ENCODE measurements at regions not wholly inside any gene's neighbourhood (a gene's known extent, or its start where the extent isn't known, plus 50 kb on each side); places are given as distances from the start of the nearest gene placed in this dataset.

DNA sequence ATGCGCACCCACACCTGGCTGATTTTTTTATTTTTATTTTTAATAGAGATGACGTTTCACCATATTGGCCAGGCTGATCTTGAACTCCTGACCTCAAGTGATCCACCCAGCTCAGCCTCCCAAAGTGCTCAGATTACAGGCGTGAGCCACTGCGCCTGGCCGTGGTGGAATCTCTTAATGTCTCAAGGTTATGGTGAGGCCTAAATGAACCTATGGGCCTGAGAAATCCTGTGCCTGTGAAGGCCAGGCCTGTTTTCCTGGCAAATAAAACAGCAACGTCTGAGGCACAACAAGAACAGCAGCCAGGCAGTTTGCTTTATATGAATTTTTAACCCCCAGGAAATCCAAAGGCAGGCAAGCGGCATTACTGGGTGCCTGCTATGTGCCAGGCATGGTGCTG, 297.5 kb upstream of the ZMIZ1 start:
- no peak for DNase-seq (ENCODE audit: low spot score)

DNA sequence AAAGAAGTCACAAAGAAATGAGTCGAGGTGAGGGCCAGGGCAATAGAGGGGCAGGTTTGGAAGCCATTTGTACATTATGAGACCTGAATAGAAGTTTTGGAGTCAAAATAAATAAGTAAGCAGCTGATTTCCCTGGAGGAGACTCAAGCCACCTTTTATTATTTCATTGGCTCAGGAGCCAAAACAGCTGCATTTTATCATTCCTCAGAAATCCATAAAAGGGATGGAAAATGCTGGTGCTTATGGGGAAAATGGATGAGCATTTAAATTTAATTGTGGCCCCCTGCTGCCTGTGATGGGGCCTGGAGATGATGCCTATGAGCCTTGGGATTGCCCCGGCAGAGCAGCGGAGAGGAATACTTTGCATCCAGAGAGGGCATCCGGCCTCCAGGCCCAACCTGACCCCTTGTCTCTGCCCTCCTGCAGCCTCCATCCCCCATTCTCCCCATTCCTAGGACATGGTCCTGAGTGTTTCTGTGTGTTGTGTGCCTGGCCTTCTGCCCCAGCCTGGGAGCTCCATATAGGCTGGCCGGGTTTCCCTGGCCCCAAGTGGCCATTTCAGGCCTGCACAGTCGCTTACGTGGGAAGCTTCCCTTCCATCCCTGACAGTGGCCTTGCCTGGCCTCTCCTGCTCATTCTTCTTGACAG, 296.8 kb upstream of the ZMIZ1 start:
- DNase-seq (ENCODE audit: low spot score), result no peak

- no peak for DNase-seq (ENCODE audit: low spot score)
These were observed 296.3 kb upstream of the ZMIZ1 start for GRCh38 chr10:78772486-78772885.

- DNase-seq (ENCODE audit: low spot score), result no peak
These were observed 295.7 kb upstream of the ZMIZ1 start for GRCh38 chr10:78772986-78773530.

GRCh38 chr10:78774614-78774998, 294.2 kb upstream of the ZMIZ1 start:
- DNase-seq (ENCODE audit: low spot score), result peak; percentile 48

DNA sequence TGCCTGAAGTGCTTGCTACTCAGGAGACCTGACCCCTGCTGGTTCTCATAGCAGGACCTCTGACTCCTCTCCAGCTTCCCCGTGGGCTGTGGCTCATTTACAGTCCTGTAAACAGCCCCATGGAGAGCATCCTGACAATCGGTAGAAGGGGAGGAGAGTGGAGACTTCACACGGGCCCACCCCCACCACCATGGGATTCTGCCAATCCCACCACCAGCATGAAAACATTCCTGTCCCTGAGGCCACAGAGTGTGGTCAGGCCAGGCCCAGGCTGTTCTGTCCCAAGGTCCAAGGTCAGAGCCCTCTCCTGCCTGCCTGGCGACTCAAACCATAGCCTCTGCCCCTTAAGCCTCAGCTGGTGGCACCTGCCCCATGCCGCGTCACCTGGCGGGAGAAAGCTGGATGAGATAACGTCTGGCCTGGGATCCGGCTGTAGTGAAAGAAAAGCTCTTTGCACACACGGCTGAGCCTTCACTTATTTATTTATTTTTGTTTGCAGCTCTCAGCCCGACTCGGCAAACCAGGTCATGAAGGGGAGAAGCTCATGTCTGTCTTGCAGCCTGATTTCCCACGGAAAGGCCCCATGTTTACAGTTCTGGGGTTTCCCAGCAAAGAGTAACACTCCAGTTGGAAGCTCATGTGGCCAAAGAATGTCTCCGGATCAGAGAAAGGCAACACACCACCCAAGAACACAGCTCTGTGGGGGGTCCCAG, 293.6 kb upstream of the ZMIZ1 start:
- DNase-seq (ENCODE audit: low spot score), result peak; percentile 80

DNA sequence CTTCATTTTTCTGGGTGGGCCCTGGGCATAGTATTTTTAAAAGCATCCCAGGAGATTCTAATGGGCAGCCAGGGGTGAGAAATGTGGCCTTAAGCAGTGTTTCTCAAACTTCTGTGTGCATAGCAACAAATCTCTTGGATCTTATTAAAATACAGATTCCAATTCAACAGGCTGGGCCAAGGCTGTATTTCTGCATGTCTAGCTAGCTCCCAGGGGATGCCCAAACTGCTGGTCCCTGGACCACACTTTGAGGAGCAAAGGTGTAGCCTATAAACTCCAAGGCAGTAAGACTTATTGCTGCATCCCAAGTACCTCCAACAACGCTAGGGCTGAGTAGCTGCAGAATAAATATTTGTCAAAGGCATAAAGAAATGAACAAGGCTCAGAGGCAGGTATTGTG, 292.9 kb upstream of the ZMIZ1 start:
- DNase-seq (ENCODE audit: low spot score), result no peak

- no peak for DNase-seq (ENCODE audit: low spot score)
These were observed 292.0 kb upstream of the ZMIZ1 start for GRCh38 chr10:78776756-78777155.

DNA sequence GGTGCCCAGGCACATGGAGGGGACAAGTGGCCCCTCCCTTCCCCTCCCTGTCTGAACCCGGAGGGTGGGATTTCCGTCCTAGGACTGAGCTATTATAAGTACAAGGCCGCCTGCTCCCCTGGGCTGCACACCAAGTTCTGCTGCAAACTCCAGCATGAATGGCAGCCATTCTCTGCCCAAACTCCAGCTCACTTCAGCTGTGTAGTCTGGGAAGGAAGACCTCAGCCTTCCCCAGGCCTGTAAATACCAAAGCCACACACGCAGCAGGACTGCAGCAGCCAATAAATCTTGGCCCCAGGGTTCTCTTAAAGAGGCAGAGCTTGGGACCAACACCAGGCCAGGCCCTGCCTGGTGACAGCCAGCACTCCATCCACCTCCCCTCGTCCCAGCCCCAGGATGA, 291.3 kb upstream of the ZMIZ1 start:
- DNase-seq (ENCODE audit: low spot score), result peak; percentile 42

DNA sequence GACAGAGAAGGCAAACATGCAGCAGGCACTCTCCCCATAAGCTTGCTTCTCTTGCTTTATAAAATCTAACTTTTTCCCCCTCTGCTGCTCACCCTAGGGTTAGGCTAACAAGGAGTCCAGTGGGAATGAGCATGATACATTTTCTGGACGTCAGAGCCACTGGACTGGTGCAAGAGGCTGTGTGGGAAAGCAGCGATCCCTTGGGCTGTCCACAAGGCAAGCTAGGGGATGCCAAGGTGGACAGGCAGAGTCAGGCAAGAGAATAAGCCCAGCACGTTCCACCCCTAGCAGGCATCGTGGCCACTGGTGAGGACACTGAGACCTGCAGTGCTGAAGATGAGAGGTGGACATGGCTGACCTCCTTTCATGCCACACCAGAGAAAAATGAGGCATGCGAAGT, 290.9 kb upstream of the ZMIZ1 start:
- no peak for DNase-seq (ENCODE audit: low spot score)

DNA sequence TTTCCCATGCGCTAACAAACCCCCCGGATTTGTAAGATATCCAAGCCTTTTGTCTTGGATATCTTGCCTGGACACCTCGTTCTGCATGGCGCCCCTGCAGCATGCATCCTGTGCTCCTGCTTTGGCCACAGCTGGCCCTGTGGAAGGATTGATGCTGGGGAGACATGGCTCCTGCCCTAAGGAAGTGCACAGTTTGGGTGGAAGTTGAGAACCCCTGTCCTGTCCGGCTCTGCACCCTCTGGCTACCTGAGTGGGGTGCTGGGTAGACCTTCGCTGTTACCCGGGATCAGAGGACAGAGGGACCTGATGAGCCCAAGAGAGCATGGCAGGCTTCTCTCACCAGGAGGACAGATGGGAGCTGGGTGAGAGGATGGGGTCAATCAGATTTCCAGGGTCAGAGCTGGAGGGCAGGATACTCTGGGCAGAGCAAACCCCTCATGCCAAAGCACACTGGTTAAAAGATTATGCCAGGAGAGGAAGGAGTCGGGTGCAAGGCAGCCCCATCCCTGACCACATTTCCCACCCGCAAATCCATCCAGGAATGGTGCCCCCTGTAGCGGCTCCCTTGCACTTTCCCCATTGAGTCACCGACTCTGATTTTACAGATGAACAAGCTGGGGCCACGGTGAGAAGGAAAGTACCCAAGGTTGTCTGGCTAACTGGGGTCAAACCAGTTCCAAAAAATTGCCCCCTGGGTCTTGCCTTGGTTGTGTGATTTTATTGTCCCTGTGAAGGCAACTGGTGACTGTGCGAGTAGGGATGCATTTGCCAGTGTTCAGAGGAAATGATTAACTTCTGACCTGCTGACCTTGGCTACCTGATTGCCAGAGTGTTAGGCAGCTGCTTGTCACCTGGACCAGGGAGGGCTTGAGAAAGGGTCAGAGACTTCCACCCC, 290.1 kb upstream of the ZMIZ1 start:
- DNase-seq (ENCODE audit: low spot score), result no peak

- DNase-seq (ENCODE audit: low spot score), result peak; percentile 65
These were observed 289.3 kb upstream of the ZMIZ1 start for GRCh38 chr10:78779339-78779955.

- DNase-seq (ENCODE audit: low spot score), result no peak
These were observed 288.2 kb upstream of the ZMIZ1 start for GRCh38 chr10:78780551-78780961.

DNA sequence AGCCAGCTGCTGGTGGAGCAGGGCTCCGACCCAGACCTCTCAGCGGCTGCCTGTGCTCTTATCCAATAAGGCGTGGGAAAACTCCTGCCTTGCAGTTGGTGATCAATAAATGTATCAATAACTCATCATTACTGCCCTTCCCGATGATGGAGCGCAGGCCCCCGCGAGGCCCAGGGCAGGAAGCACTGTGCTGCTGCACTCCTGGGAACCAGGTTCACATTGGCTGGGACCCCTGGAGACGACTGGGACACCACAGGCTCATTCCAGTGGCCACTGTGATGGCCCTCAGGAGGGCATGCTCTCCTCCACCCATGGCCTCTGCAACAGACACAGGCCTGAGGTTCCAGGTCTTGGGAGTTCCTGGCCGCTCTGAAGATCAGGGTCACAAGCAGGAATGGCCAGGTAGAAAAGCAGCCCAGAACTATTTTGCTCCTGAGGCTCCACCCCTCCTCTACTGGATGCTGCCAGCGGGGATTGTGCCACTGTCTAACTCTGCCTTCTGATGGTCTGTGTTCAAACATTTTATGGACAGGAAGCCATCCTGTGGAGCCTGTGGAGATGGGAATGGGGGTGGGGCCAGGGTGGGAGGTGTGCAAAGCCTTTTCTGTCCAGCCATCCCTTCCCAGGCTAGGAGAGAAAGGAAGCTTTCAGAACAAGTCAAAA, 287.4 kb upstream of the ZMIZ1 start:
- no peak for DNase-seq (ENCODE audit: low spot score)

DNA sequence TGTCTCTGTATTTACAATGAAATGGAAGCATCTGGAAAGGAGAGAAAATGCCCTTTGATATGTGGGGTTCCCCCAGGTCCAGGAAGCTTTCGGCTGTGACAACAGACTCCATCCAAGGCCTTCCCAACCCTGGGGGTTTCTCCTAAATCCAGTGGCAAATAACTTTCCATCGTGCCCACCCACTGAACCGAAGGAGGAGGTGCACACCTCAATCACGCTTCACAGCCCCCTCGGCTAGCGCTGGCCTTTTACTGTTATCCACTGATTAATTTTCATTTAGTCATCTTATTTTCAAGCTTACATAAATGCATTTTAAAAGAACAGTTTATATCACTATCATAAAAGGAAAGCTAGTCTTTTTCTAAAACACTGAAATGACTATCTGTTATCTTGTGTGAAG, 286.8 kb upstream of the ZMIZ1 start:
- no peak for DNase-seq (ENCODE audit: low spot score)

DNA sequence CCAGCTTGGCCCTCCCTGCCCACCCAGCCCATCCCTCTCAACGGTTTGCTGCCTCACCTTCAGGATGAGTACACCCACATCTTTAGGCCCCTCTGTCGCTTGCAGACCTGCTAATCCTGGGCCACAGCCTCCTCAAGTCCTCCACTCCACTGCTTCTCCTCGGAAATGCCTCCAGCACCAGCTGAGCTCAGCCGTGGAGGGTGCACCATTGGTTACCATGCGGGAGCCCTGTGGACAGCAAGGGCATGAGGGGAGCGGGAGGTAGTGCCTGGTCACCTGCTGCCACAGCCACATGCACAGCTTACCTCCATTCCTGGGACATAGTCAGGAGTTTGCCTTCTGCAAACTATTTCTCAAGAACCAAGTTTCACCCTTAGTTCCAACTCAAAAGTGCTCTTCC, 286.3 kb upstream of the ZMIZ1 start:
- no peak for DNase-seq (ENCODE audit: low spot score)

DNA sequence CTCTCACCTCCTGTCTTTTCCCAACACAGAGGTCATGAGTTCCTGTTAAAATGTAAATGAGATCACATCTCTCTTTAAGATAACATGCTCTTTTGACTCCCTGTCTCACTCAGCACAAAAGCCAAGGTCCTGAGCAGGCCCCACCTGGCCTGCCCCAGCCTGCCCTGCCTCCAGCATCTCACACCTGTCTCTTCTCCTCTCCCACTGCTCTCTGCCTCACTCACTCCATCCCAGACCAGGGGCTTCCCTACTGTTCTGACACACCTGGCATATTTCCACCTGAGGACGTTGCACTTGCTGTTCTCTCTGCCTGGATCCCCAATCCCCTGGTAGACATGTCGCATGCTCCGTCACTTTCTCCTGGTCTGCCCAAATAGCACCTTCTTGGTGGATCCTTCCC, 285.0 kb upstream of the ZMIZ1 start:
- DNase-seq (ENCODE audit: low spot score), result no peak

GRCh38 chr10:78784546-78784945, 284.2 kb upstream of the ZMIZ1 start:
- no peak for DNase-seq (ENCODE audit: low spot score)

DNA sequence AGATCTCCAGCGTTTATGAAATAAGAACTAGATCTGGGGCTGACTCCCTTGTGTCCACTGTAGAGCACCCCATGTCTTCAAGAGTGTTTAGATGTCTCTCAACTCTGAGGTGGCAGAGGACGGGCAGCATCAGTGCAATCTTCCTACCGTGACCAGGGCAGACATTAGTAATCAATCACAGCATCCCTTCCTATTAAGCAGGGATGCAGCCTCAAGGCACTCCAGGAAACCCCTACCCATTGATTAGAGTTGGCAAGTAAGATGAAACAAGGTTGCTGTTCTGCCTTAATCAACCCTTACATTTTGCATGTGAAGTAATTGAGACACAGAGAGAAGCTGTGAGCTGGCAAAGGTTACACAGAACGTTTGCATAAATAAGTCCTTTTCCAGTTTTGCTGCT, 283.7 kb upstream of the ZMIZ1 start:
- DNase-seq (ENCODE audit: low spot score), result no peak

DNA sequence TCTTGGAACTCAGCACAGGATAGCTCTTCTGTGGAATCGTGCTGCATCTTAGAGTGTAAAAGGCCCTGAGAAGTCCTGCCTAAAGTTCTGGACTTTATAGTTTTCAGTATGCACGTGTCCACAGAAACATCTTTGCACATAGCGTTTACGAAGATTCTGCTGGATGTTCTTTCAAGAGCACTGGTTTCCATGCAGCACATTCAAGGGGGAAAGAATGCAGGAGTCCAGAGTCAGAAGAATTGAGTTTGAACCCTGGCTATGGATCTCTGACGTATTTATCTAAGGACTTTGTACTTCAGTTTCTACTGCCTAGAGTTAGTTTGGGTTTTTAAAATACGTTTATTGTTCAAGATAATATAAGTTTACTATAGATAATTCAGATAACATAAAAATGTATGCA, 282.8 kb upstream of the ZMIZ1 start:
- no peak for DNase-seq (ENCODE audit: low spot score)

GRCh38 chr10:78787125-78787524, 281.6 kb upstream of the ZMIZ1 start:
- DNase-seq (ENCODE audit: low spot score), result no peak

Data from H4 (cell line).